ENCODE measurements at regions not wholly inside any gene's neighbourhood (a gene's known extent, or its start where the extent isn't known, plus 50 kb on each side); places are given as distances from the start of the nearest gene placed in this dataset.

DNA sequence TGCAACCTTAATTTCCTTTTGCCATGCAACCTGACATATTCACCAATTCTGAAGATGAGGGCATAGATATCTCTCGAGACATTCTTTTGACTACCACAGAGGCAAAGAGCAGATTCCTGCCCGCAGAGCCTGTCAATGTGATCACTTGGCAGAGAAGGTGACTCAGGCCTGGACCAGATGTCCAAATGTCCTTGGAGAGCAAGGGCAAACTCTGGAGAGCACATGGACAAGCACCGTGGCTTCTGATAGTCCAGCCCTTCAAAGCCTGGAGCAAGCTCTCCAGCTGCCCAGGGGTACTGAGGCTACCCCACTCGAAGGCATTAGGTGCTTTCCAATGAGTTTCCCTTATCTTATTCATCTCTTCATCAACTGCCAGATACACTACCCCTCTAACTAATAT is 50.4 kb upstream of the ALDH1B1 start:
- CTCF ChIA-PET (ENCODE audit: partially characterized antibody) = interaction anchor here (0.6 to 7.3 kb wide), 3 partner anchors 10 to 43 kb away, joined by 3 to 62 read pairs (median 3); no protein-coding TSS in a partner anchor
- 0 out of 2 replicates have a peak, but pooled peaks cover 2% of the 10 kb centered on the region for H3K23me2 ChIP-seq (ENCODE audit: low read depth, low read length)
- no peak overlapping the region for H3K4me3 ChIP-seq (ENCODE audit: extremely low read depth in 1 of 4, insufficient read depth in 2 of 4, low read depth in 3 of 4, low read length in 4 of 4)
- H3K27ac ChIP-seq (ENCODE audit: low read depth, low read length) = no peak overlapping the region
- H3K4ac ChIP-seq (replicated peaks; ENCODE audit: insufficient read length, low read depth, low read length) = no peak overlapping the region
- H3K9me3 ChIP-seq (ENCODE audit: insufficient read depth in 2 of 2, low read depth in 1 of 2, low read length in 1 of 2) = no peaks in the 10 kb centered on the region
- peaks cover 1% of the 10 kb centered on the region in 2 experiments for H4K20me1 ChIP-seq (replicated peaks in 1 of 2; ENCODE audit: control insufficient read depth in 1 of 2, insufficient read depth in 2 of 2, low read length in 2 of 2)
- H2BK20ac ChIP-seq (ENCODE audit: low read length) = no peak overlapping the region
- peaks cover 0 to 13% (median 3%) of the 10 kb centered on the region in 4 experiments; a peak in 3 of 7 replicates for H3K27me3 ChIP-seq (replicated peaks in 1 of 4; ENCODE audit: control insufficient read depth in 3 of 4, extremely low read depth in 1 of 4, insufficient read depth in 3 of 4, low read length in 3 of 4)
- H3K23ac ChIP-seq (ENCODE audit: insufficient read length) = no peak overlapping the region
- no peaks in the 10 kb centered on the region for H3K79me1 ChIP-seq (ENCODE audit: low read depth, low read length)
- no peak overlapping the region for H3K14ac ChIP-seq (ENCODE audit: insufficient read length)
- WGBS, 2 experiments (ENCODE audit: extremely low coverage in 1 of 2, insufficient coverage in 1 of 2, insufficient read length in 1 of 2, insufficient replicate concordance in 2 of 2, low coverage in 1 of 2, low lambda C conversion rate in 2 of 2, missing lambda C conversion rate in 1 of 2) = 91% methylated on average over 4 of the region's 4 CpGs; no CpG with 5 or more reads in 1 of the 2 experiments
- H4K8ac ChIP-seq (ENCODE audit: extremely low read depth, insufficient read depth, low read length) = no peak overlapping the region
- H3K36me3 ChIP-seq (ENCODE audit: control insufficient read depth in 2 of 4, insufficient read depth in 4 of 4, low read length in 3 of 4) = no peaks in the 10 kb centered on the region
- H4K5ac ChIP-seq (ENCODE audit: insufficient read length, low read depth, low read length) = no peak overlapping the region
- H2BK12ac ChIP-seq (ENCODE audit: low read depth, low read length) = no peak overlapping the region
- no peak overlapping the region for H2BK15ac ChIP-seq (ENCODE audit: low read length)
- no peak overlapping the region for H2BK5ac ChIP-seq (ENCODE audit: low read depth, low read length)
- H2AK5ac ChIP-seq (ENCODE audit: low read depth, low read length) = no peak overlapping the region
- H2BK120ac ChIP-seq (replicated peaks; ENCODE audit: low read depth, low read length) = no peak overlapping the region
- TF ChIP-seq CTBP2 (IDR thresholded peaks at IDR 0.05; ENCODE audit: borderline replicate concordance, insufficient read depth, insufficient read length, low read length) = no peak
- no peak for TF ChIP-seq NANOG (IDR thresholded peaks at IDR 0.05; ENCODE audit: insufficient read depth, low read depth, low read length, poor library complexity, severe bottlenecking)
- no peak overlapping the region for H4K91ac ChIP-seq (replicated peaks; ENCODE audit: insufficient read length, low read length)
- no peak overlapping the region for H3K56ac ChIP-seq (replicated peaks; ENCODE audit: insufficient read length, low read depth, low read length)
- POLR2A ChIA-PET (ENCODE audit: partially characterized antibody) = no interaction called here
- H3K4me1 ChIP-seq (replicated peaks in 1 of 4; ENCODE audit: control insufficient read depth in 3 of 4, insufficient read depth in 4 of 4, low read length in 3 of 4) = peaks cover 3 to 10% (median 5%) of the 10 kb centered on the region in 4 experiments; a peak in 6 of 7 replicates
- no peak for DNase-seq (ENCODE audit: low read depth in 1 of 2, low spot score in 2 of 2)
- no peak overlapping the region for H2AFZ ChIP-seq (ENCODE audit: low read length)
- H3K18ac ChIP-seq (ENCODE audit: extremely low read depth, low read length) = no peak overlapping the region
- no peaks in the 10 kb centered on the region for H3K79me2 ChIP-seq (ENCODE audit: control insufficient read depth in 1 of 2, insufficient read depth in 2 of 2, low read length in 2 of 2)
- no peak overlapping the region for H3K9ac ChIP-seq (replicated peaks in 1 of 4; ENCODE audit: extremely low read depth in 1 of 4, low read depth in 3 of 4, low read length in 3 of 4)
- FAIRE-seq = no peak
- no peak overlapping the region for H3K4me2 ChIP-seq (ENCODE audit: insufficient read depth in 1 of 2, low read depth in 2 of 2, low read length in 2 of 2)

Data from H1 (cell line).